ENCODE measurements at regions not wholly inside any gene's neighbourhood (a gene's known extent, or its start where the extent isn't known, plus 50 kb on each side); places are given as distances from the start of the nearest gene placed in this dataset.

DNA sequence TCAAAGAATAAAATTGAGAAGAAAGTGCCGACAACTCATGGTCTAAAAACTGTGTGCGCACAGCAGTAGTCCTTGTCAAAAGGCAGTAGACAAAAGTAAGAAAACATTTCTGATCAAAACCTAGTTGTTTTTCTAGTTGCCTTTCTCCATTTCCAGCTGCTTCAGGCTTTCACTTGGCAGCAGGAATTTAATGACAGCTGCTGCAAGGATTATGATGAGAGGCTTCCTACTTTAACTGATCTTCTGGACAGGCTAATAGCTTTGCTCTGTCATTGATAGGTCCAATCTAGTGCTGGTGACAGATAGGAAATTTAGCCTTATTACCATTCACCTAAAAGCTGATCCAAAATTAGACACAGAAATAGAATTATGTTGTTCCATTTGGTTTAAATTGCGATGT, 110.7 kb upstream of the SEMA3C start:
- Histone ChIP-seq H3K4me3 (replicated peaks in 1 of 4; ENCODE audit: control extremely low read depth in 1 of 4, insufficient read depth in 1 of 4, low read depth in 3 of 4, low read length in 4 of 4) (no peak overlapping the region), H3K79me2 (ENCODE audit: control insufficient read depth, insufficient read depth, low read length) (no peaks in the 10 kb centered on the region), H3K27me3 (ENCODE audit: control insufficient read depth, insufficient read depth, low read length) (no peaks in the 10 kb centered on the region), H3K9me3 (ENCODE audit: control insufficient read depth, insufficient read depth, low read depth, low read length) (no peaks in the 10 kb centered on the region), H4K20me1 (ENCODE audit: control insufficient read depth, extremely low read depth, insufficient read depth, low read length) (no peaks in the 10 kb centered on the region), H3K27ac (ENCODE audit: insufficient read depth, low read length) (no peak overlapping the region), H2AFZ (ENCODE audit: low read length) (no peak overlapping the region), H3K9ac (ENCODE audit: insufficient read depth, low read length) (no peak overlapping the region), H3K36me3 (ENCODE audit: control insufficient read depth, insufficient read depth, low read length) (no peaks in the 10 kb centered on the region), H3K4me2 (ENCODE audit: extremely low read depth, insufficient read depth, low read length) (no peak overlapping the region), H3K4me1 (ENCODE audit: control insufficient read depth, extremely low read depth, insufficient read depth, low read length) (no peaks in the 10 kb centered on the region)
- TF ChIP-seq EZH2 (IDR thresholded peaks at IDR 0.05; ENCODE audit: low read length, missing control alignments): no peak
- TF ChIP-seq CTCF (conservative IDR thresholded peaks at IDR 0.05 in 1 of 2, IDR thresholded peaks at IDR 0.05 in 1 of 2; ENCODE audit: low read depth in 1 of 2, low read length in 2 of 2): no peak
- no peak for DNase-seq (ENCODE audit: low read depth in 2 of 2)

DNA sequence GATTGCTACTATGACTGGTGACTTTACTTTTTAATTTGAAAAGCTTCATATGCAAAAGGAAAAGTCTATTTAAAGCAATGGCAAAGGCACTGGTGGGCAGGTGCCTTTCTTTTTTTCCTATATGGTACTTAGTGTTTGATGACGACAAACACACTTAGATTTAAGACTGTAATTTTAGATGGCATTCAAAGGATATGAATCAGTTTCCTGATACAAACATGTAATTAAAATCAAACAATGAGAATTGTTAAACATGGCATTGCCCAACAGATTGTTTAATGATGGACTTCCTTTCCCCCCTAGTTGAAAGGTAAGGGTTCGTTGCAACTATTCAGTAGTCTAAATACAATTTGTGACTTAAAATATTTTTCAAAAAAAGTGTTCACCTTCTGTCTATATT, 106.5 kb upstream of the SEMA3C start:
- Histone ChIP-seq H3K36me3 (ENCODE audit: control insufficient read depth, insufficient read depth, low read length) (no peaks in the 10 kb centered on the region), H3K27me3 (ENCODE audit: control insufficient read depth, insufficient read depth, low read length) (no peaks in the 10 kb centered on the region), H3K4me1 (ENCODE audit: control insufficient read depth, extremely low read depth, insufficient read depth, low read length) (no peaks in the 10 kb centered on the region), H4K20me1 (ENCODE audit: control insufficient read depth, extremely low read depth, insufficient read depth, low read length) (no peaks in the 10 kb centered on the region), H2AFZ (ENCODE audit: low read length) (no peak overlapping the region), H3K4me2 (ENCODE audit: extremely low read depth, insufficient read depth, low read length) (no peak overlapping the region), H3K4me3 (replicated peaks in 1 of 4; ENCODE audit: control extremely low read depth in 1 of 4, insufficient read depth in 1 of 4, low read depth in 3 of 4, low read length in 4 of 4) (no peak overlapping the region), H3K27ac (ENCODE audit: insufficient read depth, low read length) (no peak overlapping the region), H3K79me2 (ENCODE audit: control insufficient read depth, insufficient read depth, low read length) (no peaks in the 10 kb centered on the region), H3K9me3 (ENCODE audit: control insufficient read depth, insufficient read depth, low read depth, low read length) (no peaks in the 10 kb centered on the region), H3K9ac (ENCODE audit: insufficient read depth, low read length) (no peak overlapping the region)
- DNase-seq (ENCODE audit: low read depth in 2 of 2): no peak
- TF ChIP-seq CTCF (conservative IDR thresholded peaks at IDR 0.05 in 1 of 2, IDR thresholded peaks at IDR 0.05 in 1 of 2; ENCODE audit: low read depth in 1 of 2, low read length in 2 of 2) (no peak), EZH2 (IDR thresholded peaks at IDR 0.05; ENCODE audit: low read length, missing control alignments) (no peak)

DNA sequence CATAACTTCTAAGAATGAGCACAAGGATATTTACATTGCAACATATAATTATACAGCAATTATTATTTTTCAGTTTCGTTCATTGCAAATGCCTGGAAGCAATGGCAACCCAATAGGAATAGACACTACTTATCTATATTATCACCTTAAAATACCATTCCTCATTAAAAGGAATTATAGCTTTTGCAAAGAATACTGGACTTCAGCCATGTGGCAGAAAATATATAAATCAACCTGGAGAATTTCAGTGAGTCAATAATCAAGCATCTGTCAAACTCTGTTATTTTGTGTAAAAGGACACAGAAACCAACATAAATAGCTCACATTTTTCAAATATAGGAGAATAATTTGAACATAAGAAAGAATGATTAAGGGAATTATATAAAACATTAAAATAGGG, 96.1 kb upstream of the SEMA3C start:
- H3K4me1 ChIP-seq (ENCODE audit: control insufficient read depth, extremely low read depth, insufficient read depth, low read length): no peaks in the 10 kb centered on the region
- H3K4me3 ChIP-seq (replicated peaks in 1 of 4; ENCODE audit: control extremely low read depth in 1 of 4, insufficient read depth in 1 of 4, low read depth in 3 of 4, low read length in 4 of 4): no peak overlapping the region
- H3K36me3 ChIP-seq (ENCODE audit: control insufficient read depth, insufficient read depth, low read length): no peaks in the 10 kb centered on the region
- H2AFZ ChIP-seq (ENCODE audit: low read length): no peak overlapping the region
- H3K79me2 ChIP-seq (ENCODE audit: control insufficient read depth, insufficient read depth, low read length): no peaks in the 10 kb centered on the region
- H3K27me3 ChIP-seq (ENCODE audit: control insufficient read depth, insufficient read depth, low read length): no peaks in the 10 kb centered on the region
- TF ChIP-seq CTCF (conservative IDR thresholded peaks at IDR 0.05 in 1 of 2, IDR thresholded peaks at IDR 0.05 in 1 of 2; ENCODE audit: low read depth in 1 of 2, low read length in 2 of 2) (no peak), EZH2 (IDR thresholded peaks at IDR 0.05; ENCODE audit: low read length, missing control alignments) (no peak)
- H4K20me1 ChIP-seq (ENCODE audit: control insufficient read depth, extremely low read depth, insufficient read depth, low read length): no peaks in the 10 kb centered on the region
- H3K27ac ChIP-seq (ENCODE audit: insufficient read depth, low read length): no peak overlapping the region
- no peaks in the 10 kb centered on the region for H3K9me3 ChIP-seq (ENCODE audit: control insufficient read depth, insufficient read depth, low read depth, low read length)
- DNase-seq (ENCODE audit: low read depth in 2 of 2): no peak
- H3K9ac ChIP-seq (ENCODE audit: insufficient read depth, low read length): no peak overlapping the region
- H3K4me2 ChIP-seq (ENCODE audit: extremely low read depth, insufficient read depth, low read length): no peak overlapping the region

All from fibroblast of lung (primary cell).